ENCODE measurements at regions not wholly inside any gene's neighbourhood (a gene's known extent, or its start where the extent isn't known, plus 50 kb on each side); places are given as distances from the start of the nearest gene placed in this dataset.

DNA sequence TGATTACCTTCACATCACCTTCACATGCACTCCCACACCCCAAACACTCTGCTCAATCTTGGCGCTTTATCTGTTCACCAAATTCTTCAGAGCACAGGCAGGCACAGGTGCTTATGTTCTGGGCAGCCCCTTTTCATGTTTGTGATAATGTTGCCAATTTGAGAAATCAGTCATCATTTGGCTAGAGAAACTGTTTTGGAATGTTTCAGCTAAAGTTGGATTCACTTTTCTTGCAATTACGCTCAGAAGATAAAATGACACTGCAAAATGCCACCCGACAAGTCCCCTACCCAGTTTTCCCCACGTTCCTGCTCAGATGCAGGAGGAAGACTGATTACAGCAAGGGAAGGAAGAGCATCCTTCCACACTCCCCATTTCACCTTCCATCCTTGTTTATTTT is 192.9 kb upstream of the LRRN1 start:
- no peaks in the 10 kb centered on the region for H3K27me3 ChIP-seq
- H3K4me3 ChIP-seq: no peak overlapping the region
- no peaks in the 10 kb centered on the region for H3K36me3 ChIP-seq
- DNase-seq: no peak
- H3K9me3 ChIP-seq: no peaks in the 10 kb centered on the region

GRCh38 chr3:3605226-3605625 is 194.0 kb upstream of the LRRN1 start:
- DNase-seq: no peak
- H3K36me3 ChIP-seq: no peaks in the 10 kb centered on the region
- H3K27me3 ChIP-seq: no peaks in the 10 kb centered on the region
- no peaks in the 10 kb centered on the region for H3K9me3 ChIP-seq
- no peak overlapping the region for H3K4me3 ChIP-seq

- Histone ChIP-seq H3K9me3 (no peaks in the 10 kb centered on the region), H3K27me3 (no peaks in the 10 kb centered on the region), H3K4me3 (no peak overlapping the region), H3K36me3 (no peaks in the 10 kb centered on the region)
- no peak for DNase-seq
These were observed 195.9 kb upstream of the LRRN1 start for GRCh38 chr3:3603351-3603750.

GRCh38 chr3:3600665-3601340 is 198.4 kb upstream of the LRRN1 start:
- no peaks in the 10 kb centered on the region for H3K36me3 ChIP-seq
- DNase-seq: no peak
- no peak overlapping the region for H3K4me3 ChIP-seq
- H3K9me3 ChIP-seq: no peaks in the 10 kb centered on the region
- H3K27me3 ChIP-seq: no peaks in the 10 kb centered on the region

GRCh38 chr3:3599016-3599415 is 200.2 kb upstream of the LRRN1 start:
- Histone ChIP-seq H3K9me3 (no peaks in the 10 kb centered on the region), H3K4me3 (no peak overlapping the region), H3K27me3 (no peaks in the 10 kb centered on the region), H3K36me3 (no peaks in the 10 kb centered on the region)
- DNase-seq: no peak

DNA sequence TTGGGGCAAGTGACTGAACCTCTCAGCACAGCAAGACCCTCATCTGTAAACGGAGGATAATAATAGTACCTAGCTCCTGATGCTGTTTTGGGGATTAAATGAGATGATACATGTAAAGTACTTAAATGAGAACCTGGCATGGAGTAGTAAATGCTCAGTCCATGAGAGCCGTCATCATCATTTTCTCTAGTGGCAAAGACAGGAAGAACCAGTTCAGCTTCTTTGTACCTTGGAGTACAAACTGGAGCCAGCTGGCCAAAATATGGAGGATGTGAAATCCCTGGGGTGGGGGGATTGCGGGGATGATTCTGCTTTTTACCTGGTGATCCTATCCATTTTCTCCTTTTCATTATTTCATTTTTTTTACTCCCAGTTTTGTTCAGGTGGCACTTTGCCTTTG is 204.2 kb upstream of the LRRN1 start:
- Histone ChIP-seq H3K27me3 (no peaks in the 10 kb centered on the region), H3K36me3 (no peaks in the 10 kb centered on the region), H3K4me3 (no peak overlapping the region), H3K9me3 (no peaks in the 10 kb centered on the region)
- DNase-seq: no peak

- no peaks in the 10 kb centered on the region for H3K9me3 ChIP-seq
- DNase-seq: no peak
- no peak overlapping the region for H3K4me3 ChIP-seq
- H3K27me3 ChIP-seq: no peaks in the 10 kb centered on the region
- H3K36me3 ChIP-seq: no peaks in the 10 kb centered on the region
These were observed 209.5 kb upstream of the LRRN1 start for GRCh38 chr3:3589715-3590130.

GRCh38 chr3:3587647-3587972 is 211.6 kb upstream of the LRRN1 start:
- Histone ChIP-seq H3K27me3 (no peaks in the 10 kb centered on the region), H3K36me3 (no peaks in the 10 kb centered on the region), H3K4me3 (no peak overlapping the region), H3K9me3 (no peaks in the 10 kb centered on the region)
- no peak for DNase-seq

- DNase-seq: no peak
- H3K4me3 ChIP-seq: no peak overlapping the region
- no peaks in the 10 kb centered on the region for H3K36me3 ChIP-seq
- H3K9me3 ChIP-seq: no peaks in the 10 kb centered on the region
- H3K27me3 ChIP-seq: no peaks in the 10 kb centered on the region
These were observed 212.2 kb upstream of the LRRN1 start for GRCh38 chr3:3586843-3587646.

- Histone ChIP-seq H3K9me3 (no peaks in the 10 kb centered on the region), H3K36me3 (no peaks in the 10 kb centered on the region), H3K27me3 (no peaks in the 10 kb centered on the region), H3K4me3 (no peak overlapping the region)
- DNase-seq: no peak
These were observed 212.9 kb upstream of the LRRN1 start for GRCh38 chr3:3586336-3586735.

- DNase-seq: no peak
- no peaks in the 10 kb centered on the region for H3K9me3 ChIP-seq
- H3K4me3 ChIP-seq: no peak overlapping the region
- H3K27me3 ChIP-seq: no peaks in the 10 kb centered on the region
- no peaks in the 10 kb centered on the region for H3K36me3 ChIP-seq
These were observed 219.6 kb upstream of the LRRN1 start for GRCh38 chr3:3579658-3580057.

DNA sequence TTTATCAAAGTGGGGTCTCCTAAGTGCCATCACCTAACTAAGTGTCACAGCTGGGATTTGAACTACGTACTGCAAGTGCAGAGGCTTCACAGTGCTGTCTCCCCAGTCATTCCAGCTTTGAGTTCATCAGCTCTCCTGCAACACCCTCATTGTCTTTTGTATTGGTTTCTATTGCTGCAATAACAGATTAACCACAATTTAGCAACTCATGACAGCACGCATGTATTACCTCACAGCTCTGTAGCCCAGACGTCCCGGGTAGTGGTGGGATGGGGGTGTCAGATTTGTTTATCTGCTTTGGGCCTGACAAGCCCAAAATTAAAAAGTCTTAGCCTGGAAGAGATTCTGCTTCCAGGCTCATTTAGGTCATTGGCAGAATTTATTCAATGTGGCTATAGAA is 220.5 kb upstream of the LRRN1 start:
- no peaks in the 10 kb centered on the region for H3K9me3 ChIP-seq
- DNase-seq: no peak
- no peaks in the 10 kb centered on the region for H3K36me3 ChIP-seq
- H3K27me3 ChIP-seq: no peaks in the 10 kb centered on the region
- no peak overlapping the region for H3K4me3 ChIP-seq

DNA sequence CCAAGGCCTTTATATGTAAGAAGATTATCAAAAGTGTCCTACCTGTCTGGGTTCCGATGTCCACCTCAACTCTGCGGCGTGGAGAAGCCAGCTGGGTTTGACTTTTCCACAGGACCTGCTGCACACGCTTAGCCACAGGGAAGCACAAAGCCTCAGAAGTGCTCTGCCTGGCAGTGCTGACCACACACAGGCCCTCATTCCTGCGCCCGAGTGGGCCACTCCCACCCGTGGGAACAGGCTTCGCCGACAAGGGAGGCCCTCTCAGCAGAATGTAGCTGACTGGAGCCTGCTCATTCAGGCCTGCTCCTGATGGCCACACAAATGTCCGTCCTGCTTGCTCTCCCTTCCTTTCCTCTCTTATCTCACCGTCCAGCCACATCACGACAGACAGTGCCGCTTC is 221.4 kb upstream of the LRRN1 start:
- no peak overlapping the region for H3K4me3 ChIP-seq
- no peak for DNase-seq
- H3K9me3 ChIP-seq: no peaks in the 10 kb centered on the region
- H3K27me3 ChIP-seq: no peaks in the 10 kb centered on the region
- H3K36me3 ChIP-seq: no peaks in the 10 kb centered on the region

- no peak for DNase-seq
- Histone ChIP-seq H3K4me3 (no peak overlapping the region), H3K9me3 (no peaks in the 10 kb centered on the region), H3K36me3 (no peaks in the 10 kb centered on the region), H3K27me3 (no peaks in the 10 kb centered on the region)
These were observed 225.9 kb upstream of the LRRN1 start for GRCh38 chr3:3573341-3573740.

- Histone ChIP-seq H3K36me3 (no peaks in the 10 kb centered on the region), H3K27me3 (no peaks in the 10 kb centered on the region), H3K9me3 (no peaks in the 10 kb centered on the region), H3K4me3 (no peak overlapping the region)
- DNase-seq: no peak
These were observed 238.5 kb upstream of the LRRN1 start for GRCh38 chr3:3560591-3561311.

DNA sequence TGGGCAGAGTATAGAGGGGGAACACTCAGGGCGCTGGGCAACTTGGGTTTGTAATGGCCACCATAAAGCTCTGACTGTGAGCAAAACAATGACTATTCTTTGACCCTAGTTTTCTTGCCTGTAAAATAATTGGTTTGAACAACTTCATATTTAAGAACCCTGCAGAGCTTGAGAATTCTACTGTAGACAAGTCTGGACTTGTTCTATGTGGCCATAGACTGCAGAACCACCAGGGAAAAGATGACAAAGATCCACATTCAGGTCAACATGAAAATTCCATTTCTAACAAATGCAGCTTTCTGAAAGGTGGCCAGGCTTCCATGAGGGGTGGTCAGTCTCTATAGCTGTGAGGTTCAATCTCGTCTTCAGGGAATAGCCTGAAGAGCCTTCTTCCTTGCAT is 239.4 kb upstream of the LRRN1 start:
- no peak for DNase-seq
- Histone ChIP-seq H3K9me3 (no peaks in the 10 kb centered on the region), H3K36me3 (no peaks in the 10 kb centered on the region), H3K27me3 (no peaks in the 10 kb centered on the region), H3K4me3 (no peak overlapping the region)

- DNase-seq: no peak
- H3K4me3 ChIP-seq: no peak overlapping the region
- H3K9me3 ChIP-seq: no peaks in the 10 kb centered on the region
- no peaks in the 10 kb centered on the region for H3K27me3 ChIP-seq
- H3K36me3 ChIP-seq: no peaks in the 10 kb centered on the region
These were observed 243.2 kb upstream of the LRRN1 start for GRCh38 chr3:3556078-3556477.

- no peaks in the 10 kb centered on the region for H3K36me3 ChIP-seq
- H3K9me3 ChIP-seq: no peaks in the 10 kb centered on the region
- no peak overlapping the region for H3K4me3 ChIP-seq
- no peak for DNase-seq
- H3K27me3 ChIP-seq: no peaks in the 10 kb centered on the region
These were observed 246.0 kb upstream of the LRRN1 start for GRCh38 chr3:3553236-3553635.

Measured in MG63 (cell line).